ENCODE measurements at regions not wholly inside any gene's neighbourhood (a gene's known extent, or its start where the extent isn't known, plus 50 kb on each side); places are given as distances from the start of the nearest gene placed in this dataset.
A peak's percentile ranks its signal among the peaks of the same experiment; 100 is the strongest.

GRCh38 chr14:55840821-55841220, 260.8 kb downstream of the KTN1 start:
- H3K4me3 ChIP-seq (ENCODE audit: control insufficient read depth, low read depth, low read length) = no peak overlapping the region
- TF ChIP-seq CTCF (IDR thresholded peaks at IDR 0.05; ENCODE audit: control insufficient read depth, insufficient read depth, low read depth, low read length, missing control alignments) = no peak

GRCh38 chr14:55841625-55842024, 261.6 kb downstream of the KTN1 start:
- TF ChIP-seq CTCF (IDR thresholded peaks at IDR 0.05; ENCODE audit: control insufficient read depth, insufficient read depth, low read depth, low read length, missing control alignments) = no peak
- no peak overlapping the region for H3K4me3 ChIP-seq (ENCODE audit: control insufficient read depth, low read depth, low read length)
- no peak for DNase-seq (ENCODE audit: low read depth)

More at GRCh38 chr14:55840821-55841220, 260.8 kb downstream of the KTN1 start:
- no peak for DNase-seq (ENCODE audit: low read depth)

GRCh38 chr14:55843718-55844403, 263.9 kb downstream of the KTN1 start:
- peak; percentile 19 for TF ChIP-seq CTCF (IDR thresholded peaks at IDR 0.05; ENCODE audit: control insufficient read depth, insufficient read depth, low read depth, low read length, missing control alignments)
- no peak overlapping the region for H3K4me3 ChIP-seq (ENCODE audit: control insufficient read depth, low read depth, low read length)
- DNase-seq (ENCODE audit: low read depth) = no peak

GRCh38 chr14:55845963-55846825, 266.2 kb downstream of the KTN1 start:
- H3K4me3 ChIP-seq (ENCODE audit: control insufficient read depth, low read depth, low read length) = no peak overlapping the region
- no peak for DNase-seq (ENCODE audit: low read depth)
- TF ChIP-seq CTCF (IDR thresholded peaks at IDR 0.05; ENCODE audit: control insufficient read depth, insufficient read depth, low read depth, low read length, missing control alignments) = no peak

GRCh38 chr14:55846826-55847446, 266.9 kb downstream of the KTN1 start:
- no peak overlapping the region for H3K4me3 ChIP-seq (ENCODE audit: control insufficient read depth, low read depth, low read length)
- no peak for TF ChIP-seq CTCF (IDR thresholded peaks at IDR 0.05; ENCODE audit: control insufficient read depth, insufficient read depth, low read depth, low read length, missing control alignments)
- peak; percentile 40 for DNase-seq (ENCODE audit: low read depth)

GRCh38 chr14:55847766-55848165, 267.8 kb downstream of the KTN1 start:
- no peak for DNase-seq (ENCODE audit: low read depth)
- no peak overlapping the region for H3K4me3 ChIP-seq (ENCODE audit: control insufficient read depth, low read depth, low read length)
- no peak for TF ChIP-seq CTCF (IDR thresholded peaks at IDR 0.05; ENCODE audit: control insufficient read depth, insufficient read depth, low read depth, low read length, missing control alignments)

Data from AG09309 (cell line).